H1 (cell line): ENCODE measurements at regions not wholly inside any gene's neighbourhood (a gene's known extent, or its start where the extent isn't known, plus 50 kb on each side); places are given as distances from the start of the nearest gene placed in this dataset.
"Not testable (repeated sequence)": the region's sequence is repeated elsewhere in the genome, so short reads cannot be mapped to it uniquely, and the experiment has no call there.

Experiments
- CTCF ChIA-PET: fragments of 300-600 bp; sonication (Branson Sonifier 250); formaldehyde crosslinking; loops from one replicate; lab custom pipeline; 2021; ENCODE audit not compliant: partially characterized antibody; lab: Charles Lee
- POLR2A ChIA-PET: fragments of 300-600 bp; sonication (Branson Sonifier 250); formaldehyde crosslinking; loops from one replicate; lab custom pipeline; 2021; ENCODE audit warnings: inconsistent platforms; ENCODE audit not compliant: partially characterized antibody; lab: Charles Lee
- DNase-seq, 2 experiments: peaks; one replicate each; pipeline versions ENCODE4 v3.0.0 to v3.0.0-alpha.2; 2010 to 2022; ENCODE audit warnings: low spot score in 2 of 2, low read depth in 1 of 2, mixed read lengths in 1 of 2
- FAIRE-seq: peaks from 2 replicates; lab custom pipeline; 2011; peaks lifted over from hg19 to GRCh38; lab: Jason Lieb, UNC
- H2AFZ ChIP-seq: 2 replicates; pipeline ENCODE4 v1.8.1; 2012; ENCODE audit warnings: low read length, inconsistent platforms
- H2AK5ac ChIP-seq: 2 replicates; pipeline ENCODE4 v1.6.1; 2013; ENCODE audit warnings: low read depth, low read length
- H2BK120ac ChIP-seq: replicated peaks from 2 replicates; pipeline ENCODE3; 2013; ENCODE audit warnings: low read depth, low read length, inconsistent platforms
- H2BK12ac ChIP-seq: 2 replicates; pipeline ENCODE4 v1.6.1; 2013; ENCODE audit warnings: low read depth, low read length
- H2BK15ac ChIP-seq: 2 replicates; pipeline ENCODE4 v1.6.1; 2013; ENCODE audit warnings: low read length
- H2BK20ac ChIP-seq: 2 replicates; pipeline ENCODE4 v1.6.1; 2013; ENCODE audit warnings: low read length
- H2BK5ac ChIP-seq: 2 replicates; pipeline ENCODE4 v1.6.1; 2013; ENCODE audit warnings: low read depth, low read length
- H3K14ac ChIP-seq: 2 replicates; pipeline ENCODE4 v1.6.1; 2013; ENCODE audit warnings: inconsistent platforms; ENCODE audit not compliant: insufficient read length
- H3K18ac ChIP-seq: 2 replicates; pipeline ENCODE4 v1.6.1; 2013; ENCODE audit warnings: low read length; ENCODE audit errors: extremely low read depth
- H3K23ac ChIP-seq: 2 replicates; pipeline ENCODE4 v1.6.1; 2013; ENCODE audit warnings: inconsistent platforms; ENCODE audit not compliant: insufficient read length
- H3K23me2 ChIP-seq: 2 replicates; pipeline ENCODE4 v1.6.1; 2013; ENCODE audit warnings: low read depth, low read length
- H3K27ac ChIP-seq: 2 replicates; pipeline ENCODE4 v1.6.1; 2011; ENCODE audit warnings: low read depth, low read length, inconsistent platforms
- H3K27me3 ChIP-seq, 4 experiments: replicated peaks in 1 of 4; 1 replicate in 1 of 4; 2 replicates in 3 of 4; pipeline versions ENCODE4 v1.6.1 to v1.8.1; 2011 to 2013; ENCODE audit warnings: low read length in 3 of 4, mild to moderate bottlenecking in 3 of 4, inconsistent platforms in 2 of 4, mixed read lengths in 2 of 4, moderate library complexity in 1 of 4; ENCODE audit not compliant: control insufficient read depth in 3 of 4, insufficient read depth in 3 of 4; ENCODE audit errors: extremely low read depth in 1 of 4
- H3K36me3 ChIP-seq, 4 experiments: 2 replicates each; pipeline versions ENCODE4 v1.6.1 to v1.8.1; 2011 to 2013; ENCODE audit warnings: mild to moderate bottlenecking in 4 of 4, low read length in 3 of 4, moderate library complexity in 2 of 4, control low read depth in 1 of 4, inconsistent platforms in 1 of 4; ENCODE audit not compliant: insufficient read depth in 4 of 4, control insufficient read depth in 2 of 4
- H3K4ac ChIP-seq: replicated peaks from 2 replicates; pipeline ENCODE3; 2013; ENCODE audit warnings: low read length, low read depth, mixed read lengths, inconsistent platforms; ENCODE audit not compliant: insufficient read length
- H3K4me1 ChIP-seq, 4 experiments: replicated peaks in 1 of 4; 1 replicate in 1 of 4; 2 replicates in 3 of 4; pipeline versions ENCODE4 v1.6.1 to v1.8.1; 2011 to 2013; ENCODE audit warnings: low read length in 3 of 4, inconsistent platforms in 2 of 4, mixed read lengths in 1 of 4; ENCODE audit not compliant: insufficient read depth in 4 of 4, control insufficient read depth in 3 of 4
- H3K4me2 ChIP-seq, 2 experiments: 2 replicates each; pipeline versions ENCODE4 v1.6.1 to v1.8.1; 2011 to 2013; ENCODE audit warnings: low read depth in 2 of 2, low read length in 2 of 2, control low read depth in 1 of 2, inconsistent platforms in 1 of 2, mild to moderate bottlenecking in 1 of 2; ENCODE audit not compliant: insufficient read depth in 1 of 2
- H3K4me3 ChIP-seq, 4 experiments: fragments of 200-600, 300-600 bp in 1 of 4; sonication (generic), shearing (Covaris generic), sonication (Bioruptor Twin) in 1 of 4; 2 replicates each; pipeline versions ENCODE4 v1.5.1 to v1.8.1; 2011 to 2016; ENCODE audit warnings: low read length in 4 of 4, low read depth in 3 of 4, control low read depth in 2 of 4, inconsistent platforms in 2 of 4, mild to moderate bottlenecking in 2 of 4, mixed read lengths in 1 of 4, moderate library complexity in 1 of 4; ENCODE audit not compliant: insufficient read depth in 2 of 4; ENCODE audit errors: extremely low read depth in 1 of 4
- H3K56ac ChIP-seq: replicated peaks from 2 replicates; pipeline ENCODE3; 2013; ENCODE audit warnings: low read depth, mild to moderate bottlenecking, mixed read lengths, low read length, inconsistent platforms; ENCODE audit not compliant: insufficient read length
- H3K79me1 ChIP-seq: 2 replicates; pipeline ENCODE4 v1.6.1; 2013; ENCODE audit warnings: low read depth, low read length, control low read depth
- H3K79me2 ChIP-seq, 2 experiments: 2 replicates each; pipeline versions ENCODE4 v1.6.1 to v1.8.1; 2012 to 2013; ENCODE audit warnings: low read length in 2 of 2, mild to moderate bottlenecking in 2 of 2, inconsistent platforms in 1 of 2; ENCODE audit not compliant: insufficient read depth in 2 of 2, control insufficient read depth in 1 of 2
- H3K9ac ChIP-seq, 4 experiments: replicated peaks in 1 of 4; 1 replicate in 1 of 4; 2 replicates in 3 of 4; pipeline versions ENCODE4 v1.6.1 to v1.8.1; 2011 to 2013; ENCODE audit warnings: low read depth in 3 of 4, low read length in 3 of 4, control low read depth in 2 of 4, mild to moderate bottlenecking in 2 of 4, moderate library complexity in 2 of 4, inconsistent platforms in 1 of 4; ENCODE audit errors: extremely low read depth in 1 of 4
- H3K9me3 ChIP-seq, 2 experiments: 2 replicates each; pipeline versions ENCODE4 v1.6.1 to v1.8.1; 2012 to 2013; ENCODE audit warnings: mild to moderate bottlenecking in 2 of 2, moderate library complexity in 2 of 2, control low read depth in 1 of 2, inconsistent platforms in 1 of 2, low read depth in 1 of 2, low read length in 1 of 2, mixed read lengths in 1 of 2; ENCODE audit not compliant: insufficient read depth in 2 of 2
- H4K20me1 ChIP-seq, 2 experiments: replicated peaks in 1 of 2; 2 replicates each; pipeline versions ENCODE3 to v1.8.1; 2011 to 2013; ENCODE audit warnings: inconsistent platforms in 2 of 2, low read length in 2 of 2, mild to moderate bottlenecking in 1 of 2; ENCODE audit not compliant: insufficient read depth in 2 of 2, control insufficient read depth in 1 of 2
- H4K5ac ChIP-seq: 2 replicates; pipeline ENCODE4 v1.6.1; 2013; ENCODE audit warnings: low read length, low read depth, mixed read lengths, inconsistent platforms; ENCODE audit not compliant: insufficient read length
- H4K8ac ChIP-seq: 2 replicates; pipeline ENCODE4 v1.8.0; 2013; ENCODE audit warnings: mild to moderate bottlenecking, moderate library complexity, low read length, inconsistent platforms; ENCODE audit not compliant: insufficient read depth; ENCODE audit errors: extremely low read depth
- H4K91ac ChIP-seq: replicated peaks from 2 replicates; pipeline ENCODE3; 2013; ENCODE audit warnings: low read length, mixed read lengths, inconsistent platforms; ENCODE audit not compliant: insufficient read length
- WGBS, 2 experiments: shearing (Covaris generic) in 1 of 2; methylation state at CpG; one replicate each; pipeline versions ENCODE4 v1.1.6 to v1.1.7; 2013 to 2015; ENCODE audit warnings: low lambda C conversion rate in 2 of 2, mixed read lengths in 2 of 2, inconsistent platforms in 1 of 2, low coverage in 1 of 2, missing lambda C conversion rate in 1 of 2; ENCODE audit not compliant: insufficient replicate concordance in 2 of 2, insufficient coverage in 1 of 2, insufficient read length in 1 of 2; ENCODE audit errors: extremely low coverage in 1 of 2, missing lambda C conversion rate in 1 of 2; 5-methylcytosine and 5-hydroxymethylcytosine counted together

DNA sequence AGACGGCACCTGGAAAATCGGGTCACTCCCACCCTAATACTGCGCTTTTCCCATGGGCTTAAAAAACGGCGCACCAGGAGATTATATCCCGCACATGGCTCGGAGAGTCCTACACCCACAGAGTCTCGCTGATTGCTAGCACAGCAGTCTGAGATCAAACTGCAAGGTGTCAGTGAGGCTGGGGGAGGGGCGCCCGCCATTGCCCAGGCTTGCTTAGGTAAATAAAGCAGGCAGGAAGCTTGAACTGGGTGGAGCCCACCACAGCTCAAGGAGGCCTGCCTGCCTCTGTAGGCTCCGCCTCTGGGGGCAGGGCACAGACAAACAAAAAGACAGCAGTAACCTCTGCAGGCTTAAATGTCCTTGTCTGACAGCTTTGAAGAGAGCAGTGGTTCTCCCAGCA lies 102.6 kb downstream of the FHIP1A start:
- CTCF ChIA-PET, result interaction anchor here (0.9 kb wide), 1 partner anchor 64 kb away, joined by 3 read pairs; no protein-coding TSS in a partner anchor
- DNase-seq, H2AK5ac ChIP-seq: not testable (repeated sequence)

More for the DNA sequence above, 102.6 kb downstream of the FHIP1A start:
- H3K27me3 ChIP-seq, H2AFZ ChIP-seq, H3K14ac ChIP-seq, FAIRE-seq, H4K5ac ChIP-seq, H3K23me2 ChIP-seq, H2BK20ac ChIP-seq, H2BK5ac ChIP-seq, H3K4me2 ChIP-seq, H4K8ac ChIP-seq, H4K91ac ChIP-seq, H4K20me1 ChIP-seq, H3K79me1 ChIP-seq, H2BK15ac ChIP-seq, H3K18ac ChIP-seq, H3K9ac ChIP-seq, H3K56ac ChIP-seq, H3K79me2 ChIP-seq, H3K23ac ChIP-seq, H2BK12ac ChIP-seq, H3K4ac ChIP-seq, H2BK120ac ChIP-seq, H3K4me3 ChIP-seq, H3K27ac ChIP-seq, H3K4me1 ChIP-seq: not testable (repeated sequence)
- WGBS, 2 experiments, result 91% methylated on average over 11 of the region's 11 CpGs; no CpG with 5 or more reads in 1 of the 2 experiments
- H3K36me3 ChIP-seq, result peaks cover 0 to 22% (median 1%) of the 10 kb centered on the region in 4 experiments; a peak in 3 of 8 replicates
- H3K9me3 ChIP-seq, result peaks cover 8 to 15% of the 10 kb centered on the region in 2 experiments
- POLR2A ChIA-PET, result interaction anchor here (0.6 kb wide), 1 partner anchor 13 kb away, joined by 3 read pairs; no protein-coding TSS in a partner anchor
